GM21723 (cell line): ENCODE measurements at regions not wholly inside any gene's neighbourhood (a gene's known extent, or its start where the extent isn't known, plus 50 kb on each side); places are given as distances from the start of the nearest gene placed in this dataset.
"Not testable (repeated sequence)": the region's sequence is repeated elsewhere in the genome, so short reads cannot be mapped to it uniquely, and the experiment has no call there.

Experiments
- ATAC-seq: cut with Tn5 transposase; IDR thresholded peaks from one replicate; pipeline ENCODE4 v1.9.1; 2021; ENCODE audit warnings: mild to moderate bottlenecking, moderate library complexity; ENCODE audit not compliant: unreplicated experiment

- no peak for ATAC-seq
Observed at GRCh38 chr2:83221258-83221657, 1237.8 kb downstream of the SUCLG1 start.

DNA sequence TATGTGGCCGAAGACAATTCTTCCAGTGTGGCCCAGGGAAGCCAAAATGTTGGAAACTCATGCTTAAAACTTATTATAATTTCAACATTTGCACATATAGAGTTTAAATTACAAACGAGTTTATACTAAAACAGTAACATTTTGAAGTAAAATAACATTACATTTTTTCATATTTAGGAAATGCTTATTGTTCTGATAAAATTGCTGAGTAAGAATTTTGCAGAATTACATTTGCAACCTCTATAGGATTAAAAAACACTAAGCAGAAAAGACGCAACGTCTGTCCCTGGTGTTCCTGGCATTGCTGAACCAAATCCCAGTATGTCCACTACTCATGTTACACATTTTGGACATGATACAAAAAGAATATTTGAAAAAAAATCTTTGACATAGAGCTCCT lies 1241.2 kb downstream of the SUCLG1 start:
- ATAC-seq, result no peak

DNA sequence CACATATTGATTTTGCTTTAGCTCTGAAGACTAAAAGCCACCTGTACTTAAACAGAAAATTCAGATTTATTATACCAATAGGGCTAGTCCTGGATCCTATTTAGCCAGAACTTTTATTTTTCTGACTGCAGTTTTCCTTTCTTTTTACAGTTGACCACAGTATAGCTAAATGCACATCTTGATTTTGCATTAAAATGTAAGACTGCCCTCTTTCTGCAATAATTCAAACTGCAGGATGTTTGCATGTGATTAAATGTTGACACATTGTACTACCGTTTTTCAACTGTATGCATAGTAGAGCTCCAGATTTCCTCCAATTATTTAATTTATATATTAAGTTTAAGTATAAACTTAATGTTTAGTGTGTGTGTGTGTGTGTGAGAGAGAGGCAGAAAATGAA lies 1262.9 kb downstream of the SUCLG1 start:
- ATAC-seq, result no peak

- no peak for ATAC-seq
Observed at GRCh38 chr2:83191316-83191715, 1267.8 kb downstream of the SUCLG1 start.

- ATAC-seq, result no peak
Observed at GRCh38 chr2:83186105-83186760, 1272.8 kb downstream of the SUCLG1 start.

GRCh38 chr2:83180862-83181530 lies 1278.1 kb downstream of the SUCLG1 start:
- not testable (repeated sequence) for ATAC-seq

- ATAC-seq, result no peak
Observed at GRCh38 chr2:83176539-83176938, 1282.5 kb downstream of the SUCLG1 start.

- no peak for ATAC-seq
Observed at GRCh38 chr2:83172841-83173240, 1286.2 kb downstream of the SUCLG1 start.

GRCh38 chr2:83168377-83168776 lies 1290.7 kb downstream of the SUCLG1 start:
- no peak for ATAC-seq

GRCh38 chr2:83162421-83162820 lies 1296.7 kb downstream of the SUCLG1 start:
- ATAC-seq, result no peak

- ATAC-seq, result no peak
Observed at GRCh38 chr2:83160571-83160970, 1298.5 kb downstream of the SUCLG1 start.

- no peak for ATAC-seq
Observed at GRCh38 chr2:83155826-83156225, 1303.3 kb downstream of the SUCLG1 start.

DNA sequence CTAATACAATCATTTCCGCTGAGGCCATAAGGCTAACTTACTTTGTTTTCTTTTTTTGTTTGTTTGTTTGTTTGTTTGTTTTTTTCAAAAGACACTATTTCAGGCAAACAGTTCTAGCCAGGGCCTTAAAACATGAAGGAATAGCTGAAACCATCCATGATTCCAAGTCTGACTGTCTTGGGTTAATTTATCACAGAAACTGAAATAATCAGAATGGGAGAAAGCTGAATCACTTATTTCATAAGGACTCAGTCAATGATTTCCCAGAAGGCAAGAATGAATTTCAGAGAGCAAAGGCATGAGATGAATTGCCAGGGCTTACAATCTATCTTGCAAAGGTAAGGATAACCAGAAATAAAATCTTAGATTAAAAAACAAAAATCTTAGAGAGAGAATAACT lies 1315.1 kb downstream of the SUCLG1 start:
- no peak for ATAC-seq

GRCh38 chr2:83142934-83143333 lies 1316.1 kb downstream of the SUCLG1 start:
- ATAC-seq, result no peak

DNA sequence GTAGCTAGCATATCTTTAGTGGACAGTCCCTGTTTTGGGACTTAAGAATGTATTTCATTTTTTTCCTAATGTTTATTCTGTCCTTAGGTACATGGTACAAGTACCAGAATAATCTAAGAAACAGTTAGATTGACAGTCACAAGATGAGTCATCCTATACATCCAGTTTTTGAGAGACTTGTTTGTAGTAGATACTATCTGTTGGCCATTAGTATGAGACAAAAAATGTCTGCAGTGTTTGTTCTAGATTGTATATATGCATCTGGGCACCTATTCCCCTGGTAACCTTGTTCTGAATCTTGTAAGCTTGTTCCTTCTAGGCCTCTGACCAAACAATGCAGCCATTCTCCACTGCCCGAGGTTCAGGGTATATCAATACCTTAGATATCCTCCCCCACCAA lies 1343.5 kb downstream of the SUCLG1 start:
- no peak for ATAC-seq

- no peak for ATAC-seq
Observed at GRCh38 chr2:83115155-83115554, 1343.9 kb downstream of the SUCLG1 start.

DNA sequence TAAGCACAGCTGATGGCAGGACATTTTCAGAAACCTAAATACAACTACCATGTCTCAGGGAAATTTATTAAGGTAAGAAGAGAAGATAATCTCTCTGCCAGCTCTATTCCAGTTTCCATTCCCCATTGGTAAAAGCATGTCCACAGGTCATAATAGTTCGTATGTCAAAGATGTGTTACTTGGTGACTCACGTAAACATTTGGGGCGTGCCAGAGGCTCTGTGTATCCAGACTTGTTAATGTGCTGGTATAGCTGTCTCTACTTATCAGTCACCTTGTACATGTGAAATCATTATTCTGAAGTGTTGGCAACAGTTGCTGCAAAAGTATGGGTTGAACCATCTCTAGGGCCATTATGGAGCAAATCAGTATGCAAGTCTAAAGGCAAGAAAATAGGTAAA lies 1345.1 kb downstream of the SUCLG1 start:
- ATAC-seq, result no peak

GRCh38 chr2:83112858-83113257 lies 1346.2 kb downstream of the SUCLG1 start:
- ATAC-seq, result no peak

DNA sequence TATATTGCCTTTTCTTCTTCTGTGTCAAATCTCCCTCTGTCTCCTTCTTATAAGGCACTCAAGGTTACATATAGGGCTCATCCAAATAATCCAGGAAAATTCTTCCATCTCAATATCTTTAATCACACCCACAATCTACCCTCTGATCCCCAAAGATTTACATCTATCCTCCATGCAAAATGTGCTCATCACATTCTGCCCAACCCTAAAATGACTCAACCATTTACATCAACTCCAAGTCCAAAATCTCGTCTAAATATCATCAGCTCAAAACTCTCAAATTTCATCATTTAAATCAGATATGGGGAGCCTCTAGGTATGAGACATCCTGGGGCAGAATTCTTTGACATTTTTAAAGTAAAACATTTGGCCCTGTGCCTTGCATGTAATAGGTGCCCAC lies 1349.8 kb downstream of the SUCLG1 start:
- no peak for ATAC-seq

GRCh38 chr2:83106853-83107252 lies 1352.2 kb downstream of the SUCLG1 start:
- no peak for ATAC-seq

- no peak for ATAC-seq
Observed at GRCh38 chr2:83104202-83104601, 1354.9 kb downstream of the SUCLG1 start.

- ATAC-seq, result no peak
Observed at GRCh38 chr2:83103613-83104012, 1355.5 kb downstream of the SUCLG1 start.

- ATAC-seq, result not testable (repeated sequence)
Observed at GRCh38 chr2:83089051-83089450, 1370.0 kb downstream of the SUCLG1 start.
